ENCODE measurements at regions not wholly inside any gene's neighbourhood (a gene's known extent, or its start where the extent isn't known, plus 50 kb on each side); places are given as distances from the start of the nearest gene placed in this dataset.

DNA sequence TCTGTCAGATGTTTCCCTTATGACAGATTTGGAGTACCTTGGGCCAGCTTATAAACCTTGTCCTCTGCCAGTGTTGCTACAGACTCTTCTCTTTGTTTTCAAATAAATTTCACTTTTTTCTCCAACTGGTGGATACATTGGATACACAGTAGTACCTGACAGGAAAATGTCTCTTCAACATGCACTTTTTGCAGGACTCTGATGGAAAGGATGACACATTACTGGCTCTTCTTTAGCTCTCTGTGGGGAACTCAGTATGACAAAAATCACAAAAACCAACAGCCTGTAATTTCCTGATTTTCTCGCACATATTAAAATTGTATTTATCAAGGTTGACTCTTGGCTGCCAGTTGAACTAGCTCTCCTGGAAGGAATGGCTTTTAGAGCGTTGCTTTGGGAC, 61.3 kb upstream of the GIMD1 start:
- no peak for DNase-seq (ENCODE audit: low spot score)

DNA sequence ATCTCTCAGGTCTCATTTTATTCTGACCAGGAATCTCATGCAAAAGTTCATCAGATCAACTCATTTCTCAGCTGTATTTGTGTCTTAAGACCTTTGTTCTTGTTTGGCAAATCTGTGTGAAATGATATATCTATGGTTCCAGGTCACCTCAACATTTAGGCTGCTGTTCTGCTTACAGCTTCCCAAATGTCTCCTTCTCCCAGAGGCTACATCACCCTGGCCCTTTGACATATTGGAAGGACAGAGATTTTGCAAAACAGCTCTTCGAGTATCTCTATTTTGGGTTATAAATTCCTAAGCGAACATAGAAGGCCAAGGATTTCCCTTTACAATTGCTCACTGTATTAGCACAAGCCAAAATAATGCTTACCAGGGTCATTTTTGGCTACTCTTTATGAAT, 57.5 kb upstream of the GIMD1 start:
- no peak for DNase-seq (ENCODE audit: low spot score)

DNA sequence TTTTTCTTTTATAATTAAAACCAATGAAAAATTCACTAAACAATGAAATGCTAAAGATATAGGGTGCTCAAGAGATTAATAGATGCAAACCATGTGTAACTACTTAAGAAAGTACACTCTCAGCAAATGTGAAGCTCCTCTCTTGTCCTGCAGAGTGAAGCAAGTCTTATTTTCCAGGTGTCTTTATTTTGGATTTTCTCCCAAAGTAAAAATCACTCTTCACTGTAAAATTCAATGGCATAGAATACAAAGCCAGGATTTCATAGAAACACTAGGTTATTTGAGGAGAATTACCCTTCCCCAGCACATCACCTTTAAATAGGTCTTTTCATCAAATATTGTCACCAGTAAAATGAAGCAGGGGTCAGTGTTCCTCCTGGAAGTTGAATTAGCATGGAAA, 57.0 kb upstream of the GIMD1 start:
- DNase-seq (ENCODE audit: low spot score): no peak

- DNase-seq (ENCODE audit: low spot score): no peak
These were observed 55.8 kb upstream of the GIMD1 start for GRCh38 chr4:106424426-106424825.

GRCh38 chr4:106423791-106424190, 55.2 kb upstream of the GIMD1 start:
- DNase-seq (ENCODE audit: low spot score): no peak

DNA sequence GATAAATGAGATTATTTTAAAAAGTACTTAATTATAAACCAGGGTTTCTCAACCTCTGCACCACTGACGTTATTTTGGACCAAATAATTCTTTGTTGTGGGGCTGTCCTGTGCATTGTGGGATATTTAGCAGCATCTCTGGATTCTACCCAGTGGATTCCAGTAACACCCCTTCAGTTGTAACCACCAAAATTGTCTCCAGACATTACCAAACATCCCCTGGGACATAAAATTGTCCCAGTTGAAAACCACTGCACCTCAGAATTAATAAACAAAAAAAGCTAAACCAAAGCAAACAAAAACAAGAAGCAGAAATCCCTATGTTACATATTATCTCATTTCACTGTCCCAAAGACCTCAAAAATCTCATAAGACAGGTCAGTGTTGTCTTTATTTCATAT, 54.2 kb upstream of the GIMD1 start:
- DNase-seq (ENCODE audit: low spot score): no peak

- DNase-seq (ENCODE audit: low spot score): no peak
These were observed 53.1 kb upstream of the GIMD1 start for GRCh38 chr4:106421441-106422296.

GRCh38 chr4:106418444-106418843, 49.9 kb upstream of the GIMD1 start:
- DNase-seq (ENCODE audit: low spot score): no peak

Data from left forelimb (tissue), 1 donor.